Eye (tissue), 1 donor: ENCODE measurements at regions not wholly inside any gene's neighbourhood (a gene's known extent, or its start where the extent isn't known, plus 50 kb on each side); places are given as distances from the start of the nearest gene placed in this dataset.

Source experiments
- DNase-seq: peaks from one replicate; pipeline ENCODE4 v3.0.0-alpha.2; 2015

DNA sequence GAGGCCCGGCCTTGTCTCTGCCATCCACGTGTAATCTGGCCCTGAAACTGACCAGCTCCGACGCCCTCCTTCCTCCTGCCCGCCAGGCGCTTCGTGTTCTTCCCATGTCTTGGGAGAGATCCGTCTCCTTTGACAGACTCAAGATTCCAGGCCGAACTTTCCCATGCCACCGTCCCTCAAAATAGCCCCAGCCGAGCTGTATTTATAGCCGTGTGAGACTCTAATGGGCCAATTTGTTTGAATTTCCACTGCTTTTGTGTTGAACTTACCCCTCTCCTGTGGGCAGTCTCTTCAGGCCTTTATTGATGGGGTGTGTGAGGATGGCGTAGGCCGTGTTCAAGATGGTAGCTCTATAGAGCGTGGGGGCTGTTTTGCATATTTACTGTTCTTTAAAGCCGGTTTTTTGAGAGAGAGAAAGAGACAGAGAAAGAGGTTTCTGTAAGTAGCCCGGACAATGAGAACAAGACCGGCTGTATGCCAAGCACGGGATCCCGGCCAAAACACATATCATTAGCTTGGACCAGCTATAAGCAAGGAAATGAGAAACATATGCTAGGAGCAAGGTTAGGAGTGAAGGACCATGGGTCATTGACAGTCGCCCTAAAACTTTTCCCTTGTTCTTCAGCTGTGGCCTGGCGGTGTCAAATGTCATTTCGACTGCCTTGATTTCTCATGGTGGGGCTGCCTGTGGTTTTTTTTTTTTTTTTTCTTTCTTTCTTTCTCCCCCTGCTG, 124.5 kb upstream of the ZFHX3 start:
- DNase-seq = peak; percentile 90

DNA sequence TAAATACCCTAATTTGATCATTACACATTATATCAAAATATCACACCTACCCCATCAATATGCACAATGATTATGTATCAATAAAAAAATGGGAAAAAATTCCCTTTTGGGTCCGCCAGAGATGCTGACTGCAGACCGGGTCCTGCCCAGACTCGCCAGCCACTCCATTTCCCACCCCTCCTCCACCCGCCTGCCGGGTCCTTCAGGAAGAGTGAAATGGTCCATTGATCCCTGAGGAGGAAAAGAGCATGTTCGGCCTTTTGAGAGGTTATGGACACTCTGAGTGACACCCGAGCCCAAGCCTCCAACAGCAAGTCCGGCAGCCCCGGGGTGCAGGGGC, 123.9 kb upstream of the ZFHX3 start:
- no peak for DNase-seq

DNA sequence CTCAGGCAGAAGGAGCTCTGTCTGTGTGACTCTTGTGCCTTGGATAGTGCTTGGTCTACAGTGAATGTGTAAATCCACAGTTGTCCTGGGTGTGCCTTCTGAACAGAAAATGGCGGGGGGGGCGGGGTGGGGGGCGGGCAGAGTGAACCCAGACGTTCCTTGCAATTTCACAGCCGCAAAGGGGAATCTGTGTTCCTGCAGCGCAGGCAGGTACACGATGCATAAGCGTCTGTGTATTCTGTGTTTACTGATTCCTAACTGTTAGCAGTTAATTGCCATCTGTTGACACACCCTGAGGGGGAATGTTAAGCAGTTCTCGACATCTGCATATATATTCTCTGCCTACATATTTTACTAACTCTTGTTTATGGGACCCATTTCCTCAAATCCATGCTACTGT, 123.5 kb upstream of the ZFHX3 start:
- no peak for DNase-seq

DNA sequence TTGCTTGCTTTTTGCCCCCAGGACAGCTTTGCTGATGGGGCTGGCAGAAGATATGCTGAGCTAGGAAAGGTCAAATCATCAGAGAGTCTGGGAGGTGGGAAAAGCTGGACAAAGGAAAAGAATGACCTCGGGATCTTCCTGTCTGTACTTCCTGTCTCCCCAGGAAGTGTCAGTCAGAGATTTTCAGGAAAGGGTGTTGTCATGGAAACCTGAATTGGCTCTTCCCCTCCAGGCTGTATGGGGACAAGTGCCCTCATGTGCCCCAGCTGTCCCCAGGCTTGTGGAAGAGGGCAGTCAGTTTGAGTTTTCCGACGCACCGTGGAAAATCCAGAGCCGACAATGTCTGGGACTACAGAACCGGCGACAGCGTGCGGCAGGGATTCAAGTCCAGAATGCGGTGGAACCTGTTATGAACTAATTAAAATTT, 122.7 kb upstream of the ZFHX3 start:
- peak; percentile 42 for DNase-seq

DNA sequence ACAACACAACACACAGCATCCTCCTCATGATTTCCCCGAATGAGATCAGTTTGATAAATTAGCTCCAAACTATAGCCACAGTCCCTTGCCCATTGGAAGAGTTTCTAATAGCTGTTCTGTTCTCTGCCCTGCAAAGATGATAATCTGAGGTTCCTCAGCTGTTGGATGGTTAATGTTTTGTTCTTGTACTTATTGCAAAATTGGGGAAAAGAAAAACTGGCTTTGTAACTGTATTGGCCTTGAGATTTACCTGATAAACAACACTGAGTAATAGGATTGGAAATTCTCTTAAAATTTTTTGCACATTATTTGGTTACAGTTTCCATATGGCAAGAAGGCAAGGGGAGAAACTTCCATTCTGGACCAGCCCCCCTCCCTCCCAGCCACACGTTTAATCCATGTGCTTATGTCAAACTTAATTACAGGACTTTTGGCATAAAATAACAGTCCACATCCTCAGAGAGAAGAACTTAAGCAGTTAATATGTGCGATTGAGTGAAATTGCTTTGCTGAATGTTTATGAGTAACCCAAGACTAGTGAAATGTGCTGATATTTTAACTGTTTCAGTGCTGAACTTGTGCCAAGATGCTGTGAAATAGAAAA, 119.1 kb upstream of the ZFHX3 start:
- no peak for DNase-seq

DNA sequence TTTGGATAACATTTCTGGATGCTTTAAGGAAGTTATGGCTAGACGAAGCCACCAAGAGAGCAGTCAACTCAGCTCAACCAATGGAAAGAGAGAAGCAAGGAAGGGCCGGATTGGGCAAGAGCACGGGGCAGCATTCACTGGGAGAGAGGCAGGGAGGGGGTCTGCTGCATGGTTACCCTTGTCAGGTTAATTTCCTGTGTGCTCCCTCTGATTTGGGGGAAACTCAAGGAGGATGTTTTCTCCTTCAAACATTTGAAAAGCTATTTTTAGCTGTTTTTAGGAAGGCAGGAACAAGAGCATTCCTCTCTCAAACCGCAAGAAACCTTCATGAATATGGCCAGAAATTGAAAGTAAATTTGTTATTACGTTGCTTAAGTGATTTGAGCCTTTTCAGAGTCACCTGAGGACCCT, 118.5 kb upstream of the ZFHX3 start:
- DNase-seq = no peak

DNA sequence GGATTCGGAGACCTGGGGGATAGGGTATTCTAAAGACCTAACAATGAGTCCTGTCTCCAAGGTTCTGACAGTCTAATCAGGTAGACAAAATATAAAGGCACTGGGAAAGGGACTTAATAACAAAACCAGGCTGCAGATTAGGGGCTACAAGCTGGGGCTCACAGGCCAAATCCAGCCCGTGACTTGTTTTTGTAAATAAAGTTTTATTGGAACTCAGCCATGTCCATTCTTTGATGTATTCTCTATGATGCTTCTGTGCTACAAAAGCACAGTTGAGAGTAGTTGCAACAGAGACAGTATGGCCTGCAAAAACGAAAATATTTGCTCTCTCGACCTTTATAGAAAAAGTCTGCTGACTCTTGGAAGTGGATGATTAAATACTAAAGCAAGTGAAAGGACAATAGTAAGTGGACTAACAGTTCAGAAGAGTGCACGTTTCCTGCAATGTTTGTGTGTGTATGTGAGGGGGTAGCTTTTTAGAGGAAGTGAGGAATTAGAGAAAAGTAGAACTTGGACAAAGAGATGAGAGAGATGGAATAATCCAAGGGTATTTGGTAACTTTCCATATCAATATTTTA, 115.4 kb upstream of the ZFHX3 start:
- DNase-seq = no peak

DNA sequence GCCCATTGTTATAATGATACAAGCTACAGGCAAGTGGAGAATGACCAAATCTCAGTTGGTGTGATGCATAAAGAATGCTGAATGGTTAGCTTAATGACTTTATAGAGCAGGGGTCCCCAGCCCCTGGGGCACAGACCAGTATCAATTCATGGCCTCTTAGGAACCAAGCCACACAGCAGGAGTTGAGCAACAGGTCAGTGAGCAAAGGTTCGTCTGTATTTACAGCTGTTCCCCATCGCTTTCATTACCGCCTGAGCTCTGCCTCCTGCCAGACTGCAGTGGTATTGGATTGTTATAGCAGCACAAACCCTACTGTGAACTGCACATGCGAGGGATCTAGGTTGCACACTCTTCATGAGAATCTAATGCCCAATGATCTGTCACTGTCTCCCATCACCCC, 114.0 kb upstream of the ZFHX3 start:
- DNase-seq = no peak

DNA sequence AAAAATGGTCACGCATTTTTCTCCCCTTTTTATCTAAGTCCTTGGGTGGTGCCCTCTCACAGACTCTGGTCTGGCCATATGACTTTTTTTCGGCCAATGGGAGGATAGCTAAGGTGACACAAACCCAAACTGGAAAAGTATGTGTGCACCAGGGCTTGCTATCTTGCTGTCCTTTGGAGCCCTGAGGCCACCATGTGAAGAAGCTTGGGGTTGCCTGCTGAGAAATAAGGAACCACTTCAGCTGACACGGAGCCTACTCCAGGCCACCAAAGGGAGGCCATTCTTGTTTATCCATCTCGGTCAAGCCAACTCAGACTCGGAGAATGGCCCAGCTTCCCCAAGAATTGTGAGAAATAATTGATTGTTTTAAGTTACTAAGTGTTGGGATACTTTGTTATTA, 111.4 kb upstream of the ZFHX3 start:
- no peak for DNase-seq

DNA sequence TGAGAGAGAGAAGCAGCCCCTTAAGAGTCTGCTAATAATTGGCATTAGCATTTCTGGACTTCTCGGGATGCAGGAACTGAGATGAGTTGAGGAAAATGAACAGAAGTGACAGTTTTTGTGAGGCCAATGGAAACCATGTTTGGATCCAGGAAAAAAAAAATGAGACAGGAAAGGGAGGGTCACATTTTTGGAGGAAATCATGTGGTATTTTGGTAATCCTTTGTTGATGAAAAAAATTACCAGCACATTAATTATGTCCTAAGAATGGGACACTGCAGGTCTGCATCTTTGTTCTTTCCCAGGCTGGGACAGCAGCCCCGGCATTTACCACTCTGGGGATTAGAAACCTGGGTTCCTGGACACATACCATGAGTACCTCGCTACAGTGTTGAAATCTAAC, 109.9 kb upstream of the ZFHX3 start:
- DNase-seq = no peak

DNA sequence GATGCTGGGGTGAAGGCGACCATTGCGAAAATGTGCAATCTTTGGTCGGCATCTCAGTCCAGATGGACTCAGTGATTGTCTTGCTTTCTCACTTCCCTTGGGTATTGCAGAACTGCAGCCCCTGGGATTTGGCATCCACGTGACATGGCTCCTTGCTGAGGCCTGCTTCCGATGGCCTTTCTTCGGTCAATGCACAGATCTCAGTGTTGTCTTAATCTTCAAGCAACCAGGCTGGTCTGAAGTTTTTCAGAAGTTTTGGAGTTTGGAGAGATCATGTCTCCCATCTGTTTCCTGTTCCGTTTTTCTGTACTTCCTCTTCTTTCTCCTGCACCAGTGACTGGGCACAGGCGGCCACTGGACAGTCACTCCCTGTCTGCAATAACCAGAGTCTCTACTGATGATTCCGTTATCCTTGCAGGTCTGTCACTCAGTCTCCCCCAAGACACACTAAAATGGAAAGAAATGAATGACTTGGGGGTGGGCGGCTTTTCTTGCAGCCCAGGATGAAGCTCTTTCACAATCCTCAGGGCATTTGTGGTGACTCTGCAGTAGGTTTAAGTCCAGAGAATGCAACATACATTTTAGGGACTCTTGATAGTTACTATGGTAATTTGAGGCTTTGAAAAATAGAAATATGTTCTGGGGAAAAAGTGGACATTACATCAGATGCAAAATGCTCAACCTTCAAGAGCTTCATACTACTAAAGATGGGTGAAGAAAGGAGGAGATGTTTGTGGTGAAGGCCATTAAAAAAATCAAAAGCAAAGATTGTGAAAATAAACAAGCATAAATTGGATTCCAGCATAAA, 106.3 kb upstream of the ZFHX3 start:
- DNase-seq = no peak

DNA sequence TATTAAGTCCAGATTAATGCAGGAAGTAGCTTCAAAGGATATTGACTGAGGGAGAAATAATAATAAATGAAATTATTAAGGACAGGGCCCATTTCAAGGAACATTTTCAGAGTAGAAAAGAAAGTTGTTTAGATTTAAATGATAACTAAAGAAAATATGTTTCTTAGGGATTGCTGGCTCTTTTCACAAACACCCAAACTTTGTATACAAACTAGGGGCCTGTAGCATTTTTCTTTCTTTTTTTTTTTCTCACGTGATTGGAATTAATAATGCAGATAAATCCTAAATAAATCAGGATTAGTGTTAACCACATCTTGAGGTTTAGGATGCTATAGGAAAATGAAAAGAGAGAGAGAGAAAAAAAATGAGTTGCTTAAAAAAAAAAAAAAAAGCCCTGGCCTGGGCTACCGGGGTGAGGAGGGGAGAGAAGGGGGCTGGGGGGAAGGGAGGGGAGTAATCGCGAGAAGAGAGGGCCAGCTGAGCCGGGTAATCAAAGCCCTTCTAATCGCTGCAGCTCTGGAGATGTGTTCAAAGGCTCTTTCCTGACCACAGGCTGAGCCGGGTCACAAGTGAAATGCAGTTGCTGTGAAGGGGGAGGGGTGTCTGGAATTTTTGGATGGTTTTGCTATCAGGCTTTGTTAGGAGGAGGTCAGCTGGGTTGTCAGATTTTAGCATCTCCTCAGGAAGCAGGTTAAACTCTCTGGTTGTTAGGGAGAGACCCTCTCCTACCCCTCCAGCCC, 104.6 kb upstream of the ZFHX3 start:
- DNase-seq = peak; percentile 68

DNA sequence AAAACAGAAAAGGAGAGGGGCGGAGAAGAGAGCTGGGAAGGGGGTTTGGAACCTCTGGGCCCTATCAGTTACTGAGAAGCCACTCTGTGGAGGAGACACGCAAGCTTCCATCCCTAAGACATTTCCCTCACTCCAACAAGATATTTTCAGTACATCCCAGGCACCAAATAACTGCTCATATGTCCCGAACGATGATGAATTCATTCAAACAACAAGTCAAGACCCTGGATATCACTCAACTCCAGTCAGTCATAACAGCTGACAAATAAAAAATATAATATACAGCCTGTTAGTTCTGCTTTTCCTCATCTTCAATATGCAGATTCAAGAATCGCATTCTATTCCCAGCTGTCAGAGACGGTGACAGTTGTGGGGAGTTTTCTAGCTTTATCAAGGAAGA, 104.0 kb upstream of the ZFHX3 start:
- no peak for DNase-seq

DNA sequence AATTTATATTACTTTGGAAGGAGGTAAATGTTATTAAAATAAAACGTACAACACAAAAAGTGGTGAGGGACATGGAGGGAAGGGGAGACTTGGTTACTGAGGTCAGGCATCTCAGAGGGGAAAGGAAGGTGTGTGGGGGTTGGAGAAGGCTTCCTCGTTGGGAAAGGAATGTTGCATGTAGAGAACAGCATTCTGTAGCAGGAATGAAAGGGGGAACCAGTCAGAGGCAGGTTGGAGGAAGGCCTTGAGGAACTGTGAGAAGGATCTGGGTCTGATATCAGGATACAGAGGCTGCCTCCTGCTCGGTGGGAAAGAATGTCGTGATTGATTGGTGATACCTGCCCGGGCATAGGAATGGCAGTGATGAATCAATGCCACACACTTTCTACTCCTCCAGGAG, 103.3 kb upstream of the ZFHX3 start:
- DNase-seq = no peak

DNA sequence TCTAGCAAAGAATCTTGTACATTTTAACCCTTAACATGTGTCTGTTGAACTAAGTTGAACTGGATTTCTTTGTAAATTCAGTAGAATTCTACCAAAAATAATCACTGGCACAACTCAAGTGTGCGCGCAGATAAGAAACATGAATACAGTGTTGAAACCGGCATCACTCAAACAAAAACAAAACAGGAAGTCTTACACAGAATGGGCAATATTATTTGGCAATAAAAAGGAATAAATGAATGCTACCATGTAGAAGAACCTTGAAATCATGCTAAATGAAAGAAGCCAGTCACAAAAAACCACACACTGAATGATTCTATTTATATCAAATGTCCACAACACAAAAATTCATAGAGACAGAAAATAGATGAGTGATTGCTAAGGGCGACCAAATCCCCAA, 102.9 kb upstream of the ZFHX3 start:
- no peak for DNase-seq

DNA sequence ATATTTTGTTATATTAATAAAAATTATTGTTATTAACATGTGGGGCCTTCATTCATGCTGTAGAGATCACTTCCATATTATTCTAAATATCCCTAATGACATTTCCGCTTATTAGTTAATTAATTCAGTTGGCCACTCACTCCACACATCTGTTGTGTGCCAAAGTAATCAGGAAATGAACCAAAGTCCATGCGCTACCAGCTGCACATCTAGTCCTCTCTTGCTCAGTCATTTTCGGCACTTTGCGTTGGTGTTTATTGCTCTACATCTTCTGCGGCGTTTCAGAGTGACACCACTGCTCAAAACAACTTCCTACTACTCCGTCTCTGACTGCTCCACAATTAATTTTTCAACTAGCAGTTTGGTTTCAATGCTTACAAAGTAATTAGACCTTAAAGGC, 101.4 kb upstream of the ZFHX3 start:
- DNase-seq = no peak

DNA sequence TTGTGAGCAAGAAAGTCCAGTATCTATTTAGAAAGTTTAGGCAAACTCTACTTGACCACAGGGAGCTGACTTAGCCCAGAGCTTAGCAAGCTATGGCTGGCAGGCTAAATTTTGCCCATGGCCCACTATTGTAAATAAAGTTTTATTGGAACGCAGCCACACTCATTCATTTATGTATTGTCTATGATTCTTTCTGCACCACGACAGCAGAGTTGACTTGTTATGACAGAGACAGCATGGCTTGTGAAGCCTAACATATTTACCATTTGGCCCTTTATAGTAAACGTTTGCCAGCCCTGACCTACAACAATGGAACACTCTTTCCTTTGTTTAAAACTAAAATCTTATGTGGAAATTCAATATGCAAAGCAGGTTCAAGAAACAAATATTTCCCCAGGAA, 100.0 kb upstream of the ZFHX3 start:
- no peak for DNase-seq

DNA sequence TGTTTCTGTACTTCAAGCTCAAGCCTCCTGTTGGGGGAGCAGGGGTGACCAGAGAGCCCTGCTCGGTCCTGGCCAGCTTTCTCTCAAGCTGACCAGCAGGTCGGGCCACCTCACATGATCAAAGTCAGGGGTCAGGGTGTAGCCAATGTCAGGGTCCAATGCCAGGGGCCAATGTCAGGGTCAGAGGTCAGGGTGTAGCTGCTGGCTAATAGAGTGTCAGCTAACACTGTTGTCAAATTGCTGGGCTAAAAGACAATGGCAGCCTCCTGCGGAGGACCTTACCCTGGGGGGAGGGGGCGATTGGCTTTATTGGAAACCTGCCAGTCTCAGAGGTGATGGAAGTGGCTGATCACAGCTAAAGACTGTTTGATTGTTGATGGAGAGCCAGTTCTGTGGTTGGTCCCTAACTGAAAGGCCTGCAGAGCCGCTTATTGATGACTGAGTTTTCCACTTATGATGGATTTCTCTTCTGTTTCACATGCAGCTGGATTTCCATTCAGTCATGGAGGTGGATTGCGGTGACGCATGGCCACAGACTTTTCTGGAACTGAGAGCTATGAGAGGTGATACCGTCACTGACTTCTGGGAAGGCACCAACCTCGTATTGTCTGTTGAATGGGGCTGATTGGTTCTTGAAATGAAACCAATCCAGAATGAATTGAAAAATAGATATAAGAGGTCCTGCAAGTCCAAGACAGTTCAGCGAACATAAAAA, 97.4 kb upstream of the ZFHX3 start:
- peak; percentile 14 for DNase-seq

DNA sequence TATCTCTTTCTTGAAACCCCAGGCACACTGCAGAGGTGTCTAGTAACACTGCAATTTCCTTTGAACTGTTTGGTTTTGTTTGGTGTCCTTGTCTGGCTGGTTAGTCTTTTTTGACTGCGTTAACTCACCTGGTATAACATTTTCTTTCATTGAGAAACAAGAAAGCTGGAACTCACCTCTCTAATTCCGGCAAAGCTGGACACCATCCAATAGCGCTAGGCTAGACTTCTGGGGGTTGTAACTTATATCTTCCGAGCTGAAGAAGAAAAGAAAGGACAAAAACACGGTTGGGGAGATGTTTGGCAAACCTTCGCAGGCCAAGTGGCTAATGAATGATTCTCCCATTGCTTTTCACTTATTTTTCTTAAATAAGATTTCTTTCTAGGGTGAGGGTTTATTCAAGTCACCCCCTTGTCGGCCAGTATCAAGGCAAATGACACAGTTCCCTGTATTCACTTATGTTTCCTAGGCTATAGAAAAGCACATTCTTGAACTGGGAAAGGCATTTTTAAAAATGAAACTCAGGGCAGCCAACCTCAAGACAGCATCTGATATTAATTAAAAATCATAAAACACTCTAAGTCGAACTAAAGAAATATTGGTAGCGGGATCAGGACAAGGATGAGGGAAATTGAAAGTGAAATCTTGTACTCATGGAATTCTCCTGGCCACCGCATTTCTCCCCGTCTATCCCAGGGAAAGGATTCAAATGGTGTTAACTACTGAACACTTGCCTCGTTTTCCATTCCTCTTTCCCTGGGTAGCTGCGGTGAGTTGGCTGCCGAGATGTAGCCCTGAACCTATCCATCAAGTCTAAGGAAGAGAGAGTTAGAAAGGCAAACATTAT, 95.9 kb upstream of the ZFHX3 start:
- DNase-seq = peak; percentile 46

DNA sequence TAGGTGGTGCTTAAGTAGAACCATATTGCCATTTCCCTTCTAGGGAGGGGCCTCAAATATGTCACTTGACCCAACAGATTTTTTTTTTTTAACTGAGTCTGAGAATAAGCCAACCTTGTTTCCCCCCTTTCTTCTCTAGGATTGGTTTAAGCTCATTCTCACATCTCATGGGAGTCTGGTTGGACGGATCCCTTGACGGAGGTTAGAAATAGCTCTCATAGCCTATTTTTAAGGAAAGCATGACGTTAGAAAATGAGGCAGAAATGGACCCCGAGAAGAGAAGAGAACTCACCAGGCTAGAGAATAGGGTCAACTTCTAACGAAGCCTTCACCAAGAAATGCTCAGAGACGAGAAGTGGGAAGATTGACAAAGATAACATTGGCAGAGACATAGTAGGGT, 95.1 kb upstream of the ZFHX3 start:
- peak; percentile 9 for DNase-seq

DNA sequence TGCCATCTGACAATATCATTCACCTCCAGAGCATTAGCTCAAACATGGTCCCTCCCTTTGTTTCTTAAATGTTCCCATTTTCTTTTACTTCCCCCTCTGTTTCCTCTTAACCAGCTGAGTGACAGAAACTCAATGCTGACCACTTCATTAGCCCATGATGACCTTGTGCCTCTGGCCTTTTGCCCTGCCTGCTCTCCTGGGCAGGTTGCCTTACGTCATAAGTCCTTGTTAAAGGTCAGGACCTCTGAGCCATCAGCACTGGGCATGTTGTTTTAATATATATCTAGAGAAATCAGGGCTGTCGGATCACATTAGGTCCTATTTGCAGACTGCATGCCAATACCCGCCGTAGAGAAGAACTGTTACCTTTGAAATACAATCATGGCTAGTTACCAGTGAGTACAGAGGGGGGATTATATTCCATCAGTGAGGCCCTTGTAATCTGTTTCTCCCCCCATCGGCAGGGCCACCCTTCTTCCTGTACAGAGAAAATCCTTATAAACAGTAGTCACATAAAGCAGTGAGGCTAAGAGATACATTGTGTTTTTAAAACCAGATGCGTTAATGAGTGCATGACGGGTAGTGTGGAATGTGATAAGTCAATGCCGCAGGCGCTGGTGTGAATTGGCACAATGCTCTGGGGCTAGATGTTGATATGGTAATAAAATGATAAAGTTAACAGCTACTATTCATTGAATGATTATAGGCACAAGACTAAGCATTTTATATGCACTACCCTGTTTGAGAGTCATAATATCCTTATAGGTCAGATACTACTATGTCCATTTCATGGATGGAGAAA, 94.3 kb upstream of the ZFHX3 start:
- peak; percentile 26 for DNase-seq
